ENCODE measurements at regions not wholly inside any gene's neighbourhood (a gene's known extent, or its start where the extent isn't known, plus 50 kb on each side); places are given as distances from the start of the nearest gene placed in this dataset.

DNA sequence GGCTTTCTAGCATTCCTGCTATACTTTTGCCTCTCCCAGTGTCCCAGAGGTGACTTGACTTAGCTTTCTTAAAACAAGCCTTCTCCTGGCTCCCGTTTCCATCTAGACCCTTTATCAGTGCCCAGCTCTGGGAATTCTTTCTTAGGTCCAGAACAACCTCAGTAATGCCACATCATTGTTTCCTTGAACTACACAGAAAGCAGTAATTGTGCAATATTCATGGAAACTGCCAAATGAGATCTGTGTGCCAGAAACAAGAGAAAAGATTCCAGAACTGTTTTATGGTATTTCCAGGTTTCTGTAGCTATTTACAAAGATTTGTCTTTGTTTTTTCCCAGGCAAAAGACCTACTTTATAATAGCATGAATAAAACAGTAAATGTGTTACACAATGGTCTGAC is 391.3 kb downstream of the SLCO4C1 start:
- no peaks in the 10 kb centered on the region for H4K20me1 ChIP-seq (ENCODE audit: insufficient read depth, low read length)
- no peak overlapping the region for H3K27ac ChIP-seq (ENCODE audit: low read length)
- no peaks in the 10 kb centered on the region for H3K27me3 ChIP-seq (ENCODE audit: low read depth, low read length)
- TF ChIP-seq, protein P1, sequence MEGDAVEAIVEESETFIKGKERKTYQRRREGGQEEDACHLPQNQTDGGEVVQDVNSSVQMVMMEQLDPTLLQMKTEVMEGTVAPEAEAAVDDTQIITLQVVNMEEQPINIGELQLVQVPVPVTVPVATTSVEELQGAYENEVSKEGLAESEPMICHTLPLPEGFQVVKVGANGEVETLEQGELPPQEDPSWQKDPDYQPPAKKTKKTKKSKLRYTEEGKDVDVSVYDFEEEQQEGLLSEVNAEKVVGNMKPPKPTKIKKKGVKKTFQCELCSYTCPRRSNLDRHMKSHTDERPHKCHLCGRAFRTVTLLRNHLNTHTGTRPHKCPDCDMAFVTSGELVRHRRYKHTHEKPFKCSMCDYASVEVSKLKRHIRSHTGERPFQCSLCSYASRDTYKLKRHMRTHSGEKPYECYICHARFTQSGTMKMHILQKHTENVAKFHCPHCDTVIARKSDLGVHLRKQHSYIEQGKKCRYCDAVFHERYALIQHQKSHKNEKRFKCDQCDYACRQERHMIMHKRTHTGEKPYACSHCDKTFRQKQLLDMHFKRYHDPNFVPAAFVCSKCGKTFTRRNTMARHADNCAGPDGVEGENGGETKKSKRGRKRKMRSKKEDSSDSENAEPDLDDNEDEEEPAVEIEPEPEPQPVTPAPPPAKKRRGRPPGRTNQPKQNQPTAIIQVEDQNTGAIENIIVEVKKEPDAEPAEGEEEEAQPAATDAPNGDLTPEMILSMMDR (IDR thresholded peaks at IDR 0.05; ENCODE audit: low read depth, low read length) = no peak
- no peak for TF ChIP-seq EZH2phosphoT487 (IDR thresholded peaks at IDR 0.05; ENCODE audit: low read depth)
- H3K4me2 ChIP-seq (ENCODE audit: low read length) = no peak overlapping the region
- no peak overlapping the region for H2AFZ ChIP-seq (ENCODE audit: low read depth, low read length)
- H3K36me3 ChIP-seq (replicated peaks; ENCODE audit: low read depth, low read length) = no peaks in the 10 kb centered on the region
- H3K9ac ChIP-seq (ENCODE audit: low read length) = no peak overlapping the region
- H3K79me2 ChIP-seq (ENCODE audit: low read length) = no peaks in the 10 kb centered on the region
- H3K4me3 ChIP-seq (ENCODE audit: low read length) = no peak overlapping the region
- no peaks in the 10 kb centered on the region for H3K4me1 ChIP-seq (ENCODE audit: low read length)
- H3K9me3 ChIP-seq (ENCODE audit: insufficient read depth, low read length) = no peaks in the 10 kb centered on the region

DNA sequence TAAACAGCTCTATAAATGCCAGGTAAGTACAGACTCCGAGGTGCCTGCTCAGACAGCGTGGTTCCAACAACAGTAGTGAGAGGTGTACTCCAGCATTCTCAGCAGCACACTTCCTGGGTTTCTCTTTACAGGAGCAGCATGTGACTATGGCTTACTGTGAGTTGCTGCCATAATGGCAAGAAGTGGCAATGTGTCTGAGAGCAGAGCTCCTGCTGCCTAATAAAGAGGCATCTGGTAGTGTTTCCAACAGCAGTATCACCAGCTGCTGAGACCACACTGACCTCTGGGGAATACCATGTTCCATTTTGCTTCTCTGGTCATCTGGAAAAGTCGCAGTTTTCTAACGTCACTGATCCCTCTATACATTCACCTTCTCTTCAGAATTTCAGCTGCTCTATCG is 398.2 kb downstream of the SLCO4C1 start:
- Histone ChIP-seq H3K27me3 (ENCODE audit: low read depth, low read length) (no peaks in the 10 kb centered on the region), H3K79me2 (ENCODE audit: low read length) (no peaks in the 10 kb centered on the region), H2AFZ (ENCODE audit: low read depth, low read length) (peak overlapping the region; percentile 95), H3K4me3 (ENCODE audit: low read length) (peak overlapping the region; percentile 64), H3K27ac (ENCODE audit: low read length) (peak overlapping the region; percentile 58), H3K4me1 (ENCODE audit: low read length) (peaks cover 10% of the 10 kb centered on the region), H3K36me3 (replicated peaks; ENCODE audit: low read depth, low read length) (no peaks in the 10 kb centered on the region), H4K20me1 (ENCODE audit: insufficient read depth, low read length) (no peaks in the 10 kb centered on the region), H3K4me2 (ENCODE audit: low read length) (peak overlapping the region; percentile 66), H3K9me3 (ENCODE audit: insufficient read depth, low read length) (no peaks in the 10 kb centered on the region), H3K9ac (ENCODE audit: low read length) (peak overlapping the region; percentile 42)
- TF ChIP-seq, protein P1 (IDR thresholded peaks at IDR 0.05; ENCODE audit: low read depth, low read length) = no peak
- no peak for TF ChIP-seq EZH2phosphoT487 (IDR thresholded peaks at IDR 0.05; ENCODE audit: low read depth)

DNA sequence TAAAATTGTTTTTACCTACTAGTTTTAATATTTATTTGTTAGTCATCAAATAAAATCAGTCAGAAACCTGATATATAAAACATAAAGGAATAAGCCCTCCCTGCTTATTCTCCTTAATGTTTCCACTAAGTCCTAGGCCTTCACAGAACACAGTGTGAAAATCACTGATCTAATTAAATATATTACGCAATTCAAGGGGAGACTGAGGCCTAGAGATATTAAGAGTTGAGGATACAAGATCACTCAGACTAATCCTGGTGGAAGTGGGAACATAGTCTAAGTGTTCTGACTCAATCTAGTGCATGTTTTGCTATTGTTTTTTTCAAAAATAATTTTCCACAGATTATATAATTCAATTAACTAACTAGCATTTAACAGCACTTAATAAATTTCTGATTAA is 401.1 kb downstream of the SLCO4C1 start:
- TF ChIP-seq, protein P1 (IDR thresholded peaks at IDR 0.05; ENCODE audit: low read depth, low read length) = no peak
- no peak for TF ChIP-seq EZH2phosphoT487 (IDR thresholded peaks at IDR 0.05; ENCODE audit: low read depth)
- Histone ChIP-seq H4K20me1 (ENCODE audit: insufficient read depth, low read length) (no peaks in the 10 kb centered on the region), H3K36me3 (replicated peaks; ENCODE audit: low read depth, low read length) (no peaks in the 10 kb centered on the region), H3K79me2 (ENCODE audit: low read length) (no peaks in the 10 kb centered on the region), H3K9ac (ENCODE audit: low read length) (no peak overlapping the region), H3K27ac (ENCODE audit: low read length) (no peak overlapping the region), H3K4me3 (ENCODE audit: low read length) (no peak overlapping the region), H2AFZ (ENCODE audit: low read depth, low read length) (no peak overlapping the region), H3K4me2 (ENCODE audit: low read length) (no peak overlapping the region), H3K27me3 (ENCODE audit: low read depth, low read length) (no peaks in the 10 kb centered on the region), H3K4me1 (ENCODE audit: low read length) (peaks cover 10% of the 10 kb centered on the region), H3K9me3 (ENCODE audit: insufficient read depth, low read length) (no peaks in the 10 kb centered on the region)

DNA sequence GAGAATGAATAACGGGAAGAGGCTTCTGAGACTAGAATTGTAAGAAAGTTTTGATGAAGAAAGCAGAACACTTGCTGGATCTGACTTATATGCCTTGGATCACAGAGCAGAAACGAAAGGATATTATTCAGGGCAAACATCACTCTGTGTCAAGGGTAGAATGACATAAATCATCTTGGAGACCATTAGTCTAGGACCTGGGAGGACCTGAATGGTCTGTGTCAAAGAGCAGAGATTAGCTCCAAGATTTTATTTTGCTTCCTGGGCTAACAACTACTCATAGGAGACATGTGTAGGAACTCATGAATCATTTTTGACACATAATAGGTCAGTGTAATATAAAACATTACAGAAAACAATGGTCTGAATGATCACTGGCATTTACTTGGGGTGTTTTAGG is 417.9 kb downstream of the SLCO4C1 start:
- H3K4me1 ChIP-seq (ENCODE audit: low read length) = no peaks in the 10 kb centered on the region
- no peak overlapping the region for H3K4me3 ChIP-seq (ENCODE audit: low read length)
- no peaks in the 10 kb centered on the region for H3K36me3 ChIP-seq (replicated peaks; ENCODE audit: low read depth, low read length)
- H3K9me3 ChIP-seq (ENCODE audit: insufficient read depth, low read length) = no peaks in the 10 kb centered on the region
- no peak overlapping the region for H3K9ac ChIP-seq (ENCODE audit: low read length)
- TF ChIP-seq, protein P1 (IDR thresholded peaks at IDR 0.05; ENCODE audit: low read depth, low read length) = no peak
- TF ChIP-seq EZH2phosphoT487 (IDR thresholded peaks at IDR 0.05; ENCODE audit: low read depth) = no peak
- H3K4me2 ChIP-seq (ENCODE audit: low read length) = no peak overlapping the region
- H3K27me3 ChIP-seq (ENCODE audit: low read depth, low read length) = no peaks in the 10 kb centered on the region
- H2AFZ ChIP-seq (ENCODE audit: low read depth, low read length) = no peak overlapping the region; the same call in 1 of the 2 replicates
- no peak overlapping the region for H3K27ac ChIP-seq (ENCODE audit: low read length)
- H3K79me2 ChIP-seq (ENCODE audit: low read length) = no peaks in the 10 kb centered on the region
- no peaks in the 10 kb centered on the region for H4K20me1 ChIP-seq (ENCODE audit: insufficient read depth, low read length)

All from OCI-LY3 (cell line).